ENCODE measurements at regions not wholly inside any gene's neighbourhood (a gene's known extent, or its start where the extent isn't known, plus 50 kb on each side); places are given as distances from the start of the nearest gene placed in this dataset.
"Not testable (repeated sequence)": the region's sequence is repeated elsewhere in the genome, so short reads cannot be mapped to it uniquely, and the experiment has no call there.

DNA sequence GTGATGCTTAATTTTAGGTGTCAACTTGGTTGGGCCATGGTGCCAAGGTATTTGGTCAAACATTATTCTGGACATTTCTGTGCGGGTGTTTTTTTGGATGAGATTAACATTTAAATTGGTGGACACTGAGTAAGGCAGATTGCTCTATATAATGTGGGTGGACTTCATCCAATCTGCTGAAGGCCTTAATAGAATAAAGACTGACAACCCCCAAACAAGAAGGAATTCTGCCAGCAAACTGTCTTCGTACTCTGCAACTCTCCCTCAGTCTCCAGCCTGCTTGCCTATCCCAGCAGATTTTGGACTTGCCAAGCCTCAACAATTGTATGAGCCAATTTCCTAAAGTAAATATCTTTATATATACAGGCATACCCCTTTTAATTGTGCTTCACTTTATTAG, 850.1 kb downstream of the TBC1D32 start:
- no peak for DNase-seq
- WGBS (ENCODE audit: insufficient coverage, low lambda C conversion rate) = no CpG with 5 or more reads among the region's 2 CpGs
- H3K36me3 ChIP-seq (ENCODE audit: control insufficient read depth, insufficient read depth, low read length) = no peaks in the 10 kb centered on the region
- no peaks in the 10 kb centered on the region for H3K9me3 ChIP-seq (ENCODE audit: control insufficient read depth, low read depth, low read length)
- H3K27me3 ChIP-seq (ENCODE audit: control insufficient read depth, insufficient read depth, low read length) = no peaks in the 10 kb centered on the region
- H3K27ac ChIP-seq (ENCODE audit: low read length) = no peak overlapping the region
- no peak overlapping the region for H3K4me3 ChIP-seq (ENCODE audit: low read length)
- H3K4me1 ChIP-seq (ENCODE audit: control insufficient read depth, insufficient read depth, low read length) = no peaks in the 10 kb centered on the region

DNA sequence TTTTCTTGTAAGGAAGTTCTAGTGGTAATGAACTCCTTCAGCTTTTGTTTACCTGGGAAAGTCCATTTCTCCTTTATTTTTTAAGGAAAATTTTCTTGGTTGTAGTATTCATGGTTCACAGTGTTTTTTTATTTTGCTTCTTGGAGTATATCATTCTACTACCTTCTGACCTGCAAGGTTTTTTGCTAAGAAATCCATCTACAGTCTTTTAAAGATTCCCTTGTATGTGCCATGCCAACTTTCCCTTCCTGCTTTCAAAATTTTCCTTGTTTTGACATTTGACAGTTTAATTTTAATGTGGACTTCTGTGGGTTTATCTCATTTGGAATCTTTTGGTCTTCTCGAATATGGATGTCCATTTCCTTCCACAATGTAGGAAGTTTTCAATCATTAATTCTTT, 855.6 kb downstream of the TBC1D32 start:
- Histone ChIP-seq H3K4me1 (ENCODE audit: control insufficient read depth, insufficient read depth, low read length) (no peaks in the 10 kb centered on the region), H3K9me3 (ENCODE audit: control insufficient read depth, low read depth, low read length) (no peaks in the 10 kb centered on the region), H3K36me3 (ENCODE audit: control insufficient read depth, insufficient read depth, low read length) (no peaks in the 10 kb centered on the region), H3K4me3 (ENCODE audit: low read length) (no peak overlapping the region), H3K27me3 (ENCODE audit: control insufficient read depth, insufficient read depth, low read length) (no peaks in the 10 kb centered on the region), H3K27ac (ENCODE audit: low read length) (no peak overlapping the region)
- WGBS (ENCODE audit: insufficient coverage, low lambda C conversion rate) = 92% methylated on average over 1 of the region's 1 CpG
- no peak for DNase-seq

DNA sequence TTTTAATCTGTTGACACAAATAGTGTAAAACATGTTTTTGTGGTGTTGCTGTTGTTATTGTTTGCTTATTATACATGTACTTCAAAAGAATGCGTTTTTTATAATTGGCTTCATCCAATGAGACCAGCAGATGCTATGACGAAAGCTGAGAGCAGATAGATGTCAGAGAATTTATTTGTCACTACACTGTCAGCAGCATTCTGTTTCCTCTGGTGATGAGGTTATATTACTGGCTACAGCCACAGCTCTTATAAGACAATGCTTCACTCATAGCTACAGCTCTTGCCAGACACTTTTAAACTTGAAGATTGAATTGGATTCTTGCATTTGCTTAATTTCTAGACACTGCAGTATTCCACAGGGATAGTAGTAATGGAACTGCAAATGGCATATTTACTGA, 860.5 kb downstream of the TBC1D32 start:
- Histone ChIP-seq H3K36me3 (ENCODE audit: control insufficient read depth, insufficient read depth, low read length) (no peaks in the 10 kb centered on the region), H3K27ac (ENCODE audit: low read length) (no peak overlapping the region), H3K27me3 (ENCODE audit: control insufficient read depth, insufficient read depth, low read length) (no peaks in the 10 kb centered on the region), H3K9me3 (ENCODE audit: control insufficient read depth, low read depth, low read length) (no peaks in the 10 kb centered on the region), H3K4me1 (ENCODE audit: control insufficient read depth, insufficient read depth, low read length) (no peaks in the 10 kb centered on the region), H3K4me3 (ENCODE audit: low read length) (no peak overlapping the region)
- WGBS (ENCODE audit: insufficient coverage, low lambda C conversion rate) = 80% methylated on average over 1 of the region's 2 CpGs
- no peak for DNase-seq

DNA sequence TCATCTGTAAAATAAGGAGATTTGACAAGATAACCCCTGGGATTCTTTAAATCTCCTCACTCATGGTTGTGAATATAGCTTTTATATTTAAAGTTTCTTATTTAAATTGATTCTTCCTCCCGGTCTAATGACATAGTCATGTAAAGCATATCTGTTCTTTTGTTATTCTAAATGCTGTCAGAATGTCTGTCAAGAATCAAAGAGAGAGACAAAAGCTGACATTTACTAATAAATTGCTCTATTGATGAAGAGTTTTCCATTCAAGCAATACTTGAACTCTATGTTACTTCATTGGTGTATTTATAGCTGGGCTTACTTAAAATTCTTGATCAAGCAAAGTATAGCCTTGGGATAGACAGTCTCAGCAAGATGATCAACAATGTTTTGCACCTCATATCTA, 865.8 kb downstream of the TBC1D32 start:
- Histone ChIP-seq H3K27me3 (ENCODE audit: control insufficient read depth, insufficient read depth, low read length) (no peaks in the 10 kb centered on the region), H3K36me3 (ENCODE audit: control insufficient read depth, insufficient read depth, low read length) (no peaks in the 10 kb centered on the region), H3K9me3 (ENCODE audit: control insufficient read depth, low read depth, low read length) (no peaks in the 10 kb centered on the region), H3K4me3 (ENCODE audit: low read length) (no peak overlapping the region), H3K27ac (ENCODE audit: low read length) (no peak overlapping the region), H3K4me1 (ENCODE audit: control insufficient read depth, insufficient read depth, low read length) (no peaks in the 10 kb centered on the region)
- WGBS (ENCODE audit: insufficient coverage, low lambda C conversion rate) = no CpG with 5 or more reads among the region's 1 CpG
- DNase-seq = no peak

DNA sequence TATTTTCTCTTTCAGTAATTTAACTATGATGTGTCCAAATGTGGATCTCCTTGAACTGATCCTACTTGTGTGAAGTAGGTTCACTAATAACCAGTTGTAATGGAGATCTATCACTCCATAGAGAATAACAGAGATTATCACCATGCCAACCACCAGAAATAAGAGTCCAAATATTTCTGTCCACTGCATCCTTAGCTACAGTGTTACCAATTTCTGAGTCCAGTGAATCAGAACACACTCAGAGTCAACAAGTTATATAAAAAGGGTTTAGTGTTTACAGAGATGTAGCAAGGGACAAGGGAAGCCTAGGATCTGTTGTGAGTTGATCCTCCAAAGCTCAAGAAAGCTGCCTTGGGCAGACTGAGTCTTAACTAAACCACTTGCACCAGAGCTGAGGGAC, 882.8 kb downstream of the TBC1D32 start:
- DNase-seq = no peak
- Histone ChIP-seq H3K27me3 (ENCODE audit: control insufficient read depth, insufficient read depth, low read length) (no peaks in the 10 kb centered on the region), H3K4me1 (ENCODE audit: control insufficient read depth, insufficient read depth, low read length) (no peaks in the 10 kb centered on the region), H3K9me3 (ENCODE audit: control insufficient read depth, low read depth, low read length) (no peaks in the 10 kb centered on the region), H3K36me3 (ENCODE audit: control insufficient read depth, insufficient read depth, low read length) (no peaks in the 10 kb centered on the region), H3K4me3 (ENCODE audit: low read length) (no peak overlapping the region), H3K27ac (ENCODE audit: low read length) (no peak overlapping the region)

DNA sequence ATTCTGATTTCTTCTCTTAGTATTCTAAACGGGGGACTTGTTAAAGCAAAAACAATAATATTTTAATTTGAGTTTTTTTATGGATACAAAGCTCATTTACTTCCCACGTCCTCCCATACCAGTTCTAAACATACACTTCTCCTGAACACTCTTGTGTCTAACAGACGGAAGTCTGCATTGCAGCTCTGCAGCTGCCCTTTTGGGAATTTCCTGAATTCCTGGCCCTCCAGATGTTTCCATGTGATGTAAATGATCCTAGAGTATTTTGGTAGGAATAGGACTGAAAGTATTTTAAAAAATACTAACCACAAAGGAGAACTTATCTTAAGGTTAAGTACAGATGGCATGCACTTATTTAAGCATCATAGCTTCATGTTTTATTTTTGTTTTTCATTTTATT, 886.7 kb downstream of the TBC1D32 start:
- no peaks in the 10 kb centered on the region for H3K9me3 ChIP-seq (ENCODE audit: control insufficient read depth, low read depth, low read length)

DNA sequence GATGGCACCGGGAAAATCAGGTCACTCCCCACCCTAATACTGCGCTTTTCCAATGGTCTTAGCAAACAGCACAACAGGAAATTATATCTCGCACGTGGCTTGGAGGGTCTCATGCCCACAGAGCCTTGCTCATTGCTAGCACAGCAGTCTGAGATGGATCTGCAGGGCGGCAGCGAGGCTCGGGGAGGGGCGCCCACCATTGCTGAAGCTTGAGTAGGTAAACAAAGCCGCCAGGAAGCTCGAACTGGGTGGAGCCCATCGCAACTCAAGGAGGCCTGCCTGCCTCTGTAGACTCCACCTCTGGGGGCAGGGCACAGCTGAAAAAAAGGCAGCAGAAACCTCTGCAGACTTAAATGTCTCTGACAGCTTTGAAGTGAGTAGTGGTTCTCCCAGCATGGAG, 901.4 kb downstream of the TBC1D32 start:
- H3K9me3 ChIP-seq (ENCODE audit: control insufficient read depth, low read depth, low read length); DNase-seq; H3K27me3 ChIP-seq (ENCODE audit: control insufficient read depth, insufficient read depth, low read length); H3K27ac ChIP-seq (ENCODE audit: low read length); H3K4me1 ChIP-seq (ENCODE audit: control insufficient read depth, insufficient read depth, low read length); H3K36me3 ChIP-seq (ENCODE audit: control insufficient read depth, insufficient read depth, low read length); H3K4me3 ChIP-seq (ENCODE audit: low read length): not testable (repeated sequence)
- WGBS (ENCODE audit: insufficient coverage, low lambda C conversion rate) = no CpG with 5 or more reads among the region's 11 CpGs

More for the DNA sequence above, 886.7 kb downstream of the TBC1D32 start:
- DNase-seq = no peak
- Histone ChIP-seq H3K27me3 (ENCODE audit: control insufficient read depth, insufficient read depth, low read length) (no peaks in the 10 kb centered on the region), H3K36me3 (ENCODE audit: control insufficient read depth, insufficient read depth, low read length) (no peaks in the 10 kb centered on the region), H3K4me1 (ENCODE audit: control insufficient read depth, insufficient read depth, low read length) (no peaks in the 10 kb centered on the region), H3K4me3 (ENCODE audit: low read length) (no peak overlapping the region), H3K27ac (ENCODE audit: low read length) (no peak overlapping the region)
- 71% methylated on average over 2 of the region's 3 CpGs for WGBS (ENCODE audit: insufficient coverage, low lambda C conversion rate)

DNA sequence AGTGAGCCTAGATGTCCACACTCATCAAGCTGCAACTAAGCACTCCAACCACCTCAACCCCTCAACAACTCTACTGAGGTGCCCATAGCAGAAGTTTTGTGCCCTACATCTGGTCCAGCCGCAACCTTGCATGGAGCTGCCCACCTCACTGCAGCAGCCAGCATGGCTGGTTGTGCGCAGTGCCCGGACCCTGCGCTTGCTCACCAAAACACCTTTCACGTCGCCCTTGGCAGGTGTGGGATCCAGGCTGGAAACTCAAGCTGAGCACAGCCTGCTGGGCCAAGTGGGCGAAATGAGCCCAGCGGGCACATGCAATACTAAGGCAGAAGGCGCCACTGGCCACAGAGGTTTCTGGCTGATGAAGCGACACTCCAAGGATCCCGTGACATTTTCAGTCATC, 902.4 kb downstream of the TBC1D32 start:
- no CpG with 5 or more reads among the region's 11 CpGs for WGBS (ENCODE audit: insufficient coverage, low lambda C conversion rate)
- DNase-seq = no peak
- H3K9me3 ChIP-seq (ENCODE audit: control insufficient read depth, low read depth, low read length) = peaks cover 9% of the 10 kb centered on the region
- H3K36me3 ChIP-seq (ENCODE audit: control insufficient read depth, insufficient read depth, low read length) = no peaks in the 10 kb centered on the region
- H3K27ac ChIP-seq (ENCODE audit: low read length) = no peak overlapping the region
- H3K27me3 ChIP-seq (ENCODE audit: control insufficient read depth, insufficient read depth, low read length) = no peaks in the 10 kb centered on the region
- H3K4me1 ChIP-seq (ENCODE audit: control insufficient read depth, insufficient read depth, low read length) = no peaks in the 10 kb centered on the region
- H3K4me3 ChIP-seq (ENCODE audit: low read length) = no peak overlapping the region

DNA sequence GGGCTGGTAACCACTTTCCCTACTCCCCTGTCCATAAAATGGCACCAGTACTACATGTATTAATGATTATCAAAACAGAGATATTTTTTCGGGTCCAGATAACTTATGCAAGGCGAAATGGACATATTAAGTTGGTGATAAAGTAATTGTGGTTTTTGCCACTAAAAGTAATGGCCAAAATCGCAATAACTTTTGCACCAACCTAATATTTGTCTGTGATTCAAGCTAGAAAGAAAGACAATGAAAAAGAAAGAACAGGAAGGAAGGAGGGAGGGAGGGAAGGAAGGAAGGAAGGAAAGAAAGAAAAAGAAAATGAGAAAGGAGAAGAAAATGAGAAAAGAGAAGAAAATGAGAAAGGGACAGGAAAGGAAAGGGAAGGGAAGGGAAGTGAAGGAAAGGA, 922.9 kb downstream of the TBC1D32 start:
- DNase-seq = no peak
- no peak overlapping the region for H3K27ac ChIP-seq (ENCODE audit: low read length)
- no peak overlapping the region for H3K4me3 ChIP-seq (ENCODE audit: low read length)
- WGBS (ENCODE audit: insufficient coverage, low lambda C conversion rate) = 75% methylated on average over 3 of the region's 3 CpGs
- H3K36me3 ChIP-seq (ENCODE audit: control insufficient read depth, insufficient read depth, low read length) = no peaks in the 10 kb centered on the region
- no peaks in the 10 kb centered on the region for H3K27me3 ChIP-seq (ENCODE audit: control insufficient read depth, insufficient read depth, low read length)
- H3K9me3 ChIP-seq (ENCODE audit: control insufficient read depth, low read depth, low read length) = no peaks in the 10 kb centered on the region
- H3K4me1 ChIP-seq (ENCODE audit: control insufficient read depth, insufficient read depth, low read length) = no peaks in the 10 kb centered on the region

DNA sequence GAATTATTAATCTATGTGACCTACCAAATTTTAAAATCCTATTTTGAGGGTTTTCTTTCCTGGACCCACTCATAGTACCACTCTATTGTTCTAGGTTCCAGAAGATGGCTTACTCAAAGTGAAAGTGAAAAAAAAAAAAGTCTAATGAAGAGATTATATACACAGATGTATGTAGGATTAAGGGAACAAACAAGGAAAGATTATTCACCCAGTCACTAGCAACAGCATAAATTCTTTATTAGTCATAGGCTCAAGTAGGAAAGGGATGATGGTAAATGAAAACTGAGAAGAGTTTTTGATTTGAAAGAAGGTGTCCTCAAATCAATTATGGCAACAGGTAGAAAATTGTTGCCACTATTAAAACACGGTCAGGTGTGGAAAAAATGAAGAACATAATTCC, 923.7 kb downstream of the TBC1D32 start:
- Histone ChIP-seq H3K36me3 (ENCODE audit: control insufficient read depth, insufficient read depth, low read length) (no peaks in the 10 kb centered on the region), H3K4me3 (ENCODE audit: low read length) (no peak overlapping the region), H3K9me3 (ENCODE audit: control insufficient read depth, low read depth, low read length) (no peaks in the 10 kb centered on the region), H3K4me1 (ENCODE audit: control insufficient read depth, insufficient read depth, low read length) (no peaks in the 10 kb centered on the region), H3K27ac (ENCODE audit: low read length) (no peak overlapping the region), H3K27me3 (ENCODE audit: control insufficient read depth, insufficient read depth, low read length) (no peaks in the 10 kb centered on the region)
- no CpG with 5 or more reads among the region's 1 CpG for WGBS (ENCODE audit: insufficient coverage, low lambda C conversion rate)
- no peak for DNase-seq

DNA sequence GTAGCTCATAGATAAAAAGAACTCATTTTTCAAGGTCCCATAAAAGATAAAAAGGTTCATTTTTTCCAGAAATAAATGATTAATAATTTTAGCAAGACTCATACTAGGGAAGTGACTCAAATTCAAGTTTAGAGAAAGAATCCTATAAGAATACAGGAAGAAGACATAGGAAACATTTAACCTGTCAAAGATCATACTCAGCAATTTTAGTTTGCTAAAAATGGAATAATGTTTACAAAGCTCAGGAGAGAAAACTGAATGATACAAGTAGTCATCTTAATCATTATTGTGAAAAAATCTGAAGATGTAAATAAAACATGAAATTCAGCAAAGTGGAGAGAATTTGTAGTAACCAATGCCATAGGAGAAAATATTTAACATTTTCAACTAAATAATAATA, 926.6 kb downstream of the TBC1D32 start:
- Histone ChIP-seq H3K4me3 (ENCODE audit: low read length) (no peak overlapping the region), H3K4me1 (ENCODE audit: control insufficient read depth, insufficient read depth, low read length) (no peaks in the 10 kb centered on the region), H3K9me3 (ENCODE audit: control insufficient read depth, low read depth, low read length) (no peaks in the 10 kb centered on the region), H3K27me3 (ENCODE audit: control insufficient read depth, insufficient read depth, low read length) (no peaks in the 10 kb centered on the region), H3K36me3 (ENCODE audit: control insufficient read depth, insufficient read depth, low read length) (no peaks in the 10 kb centered on the region), H3K27ac (ENCODE audit: low read length) (no peak overlapping the region)
- DNase-seq = no peak
